Fibroblast of skin of right quadriceps (primary cell): ENCODE measurements at regions not wholly inside any gene's neighbourhood (a gene's known extent, or its start where the extent isn't known, plus 50 kb on each side); places are given as distances from the start of the nearest gene placed in this dataset.

ENCODE experiments used
- DNase-seq: peaks from one replicate; pipeline ENCODE4 v3.0.0-alpha.2; 2013

GRCh38 chr9:6703898-6704639, 53.7 kb upstream of the KDM4C start:
- DNase-seq, result peak; percentile 77

- DNase-seq, result no peak
Observed at GRCh38 chr9:6702707-6703106, 55.1 kb upstream of the KDM4C start.

- DNase-seq, result no peak
Observed at GRCh38 chr9:6696178-6696577, 50.6 kb upstream of the GLDC start.

DNA sequence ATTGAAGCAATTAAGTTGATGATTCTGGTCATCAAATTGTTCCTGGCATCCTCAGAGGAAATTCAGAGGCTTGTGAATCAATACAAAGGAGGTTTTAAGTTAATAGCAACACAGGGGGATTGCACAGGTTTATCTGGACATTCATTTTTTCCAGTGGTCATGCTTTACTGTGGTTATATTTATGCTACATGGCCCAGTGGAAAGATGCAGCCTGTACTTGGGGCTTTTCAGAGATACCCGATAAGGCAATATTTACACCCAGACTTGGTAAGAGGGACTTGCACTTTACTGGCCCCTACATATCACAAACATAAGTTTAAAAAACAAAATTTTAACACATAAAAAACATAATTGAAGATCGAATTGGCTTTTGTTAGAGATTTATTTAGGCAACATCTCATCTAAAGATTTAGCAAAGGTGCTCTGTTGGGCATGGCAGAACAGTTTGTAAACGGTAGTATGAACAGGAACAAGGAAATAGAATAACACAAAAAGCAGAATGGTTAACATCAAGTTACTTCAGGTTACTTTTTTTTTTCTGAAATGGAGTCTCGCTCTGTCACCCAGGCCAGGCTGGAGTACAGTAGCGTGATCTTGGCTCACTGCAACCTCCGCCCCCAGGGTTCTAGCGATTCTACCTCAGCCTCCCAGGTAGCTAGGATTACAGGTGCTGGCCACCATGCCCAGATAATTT, 49.7 kb upstream of the GLDC start:
- DNase-seq, result no peak
